Neuronal stem cell (in vitro differentiated cells): ENCODE measurements at regions not wholly inside any gene's neighbourhood (a gene's known extent, or its start where the extent isn't known, plus 50 kb on each side); places are given as distances from the start of the nearest gene placed in this dataset.
"Not testable (repeated sequence)": the region's sequence is repeated elsewhere in the genome, so short reads cannot be mapped to it uniquely, and the experiment has no call there.

ENCODE experiments used
- DNase-seq: peaks from one replicate; pipeline ENCODE4 v3.0.0-alpha.2; 2013; ENCODE audit warnings: low spot score
- H2AFZ ChIP-seq: one replicate; pipeline ENCODE4 v1.6.1; 2013; ENCODE audit warnings: mild to moderate bottlenecking, low read length, inconsistent platforms
- H2AK5ac ChIP-seq: 2 replicates; pipeline ENCODE4 v1.6.1; 2013; ENCODE audit warnings: low read depth, mild to moderate bottlenecking, inconsistent platforms, low read length, moderate library complexity, mixed read lengths
- H2BK120ac ChIP-seq: 2 replicates; pipeline ENCODE4 v1.6.1; 2013; ENCODE audit warnings: low read depth, mild to moderate bottlenecking, inconsistent platforms, low read length, moderate library complexity, mixed read lengths
- H2BK12ac ChIP-seq: one replicate; pipeline ENCODE4 v1.6.1; 2013; ENCODE audit warnings: low read length, inconsistent platforms
- H2BK15ac ChIP-seq: 2 replicates; pipeline ENCODE4 v1.6.1; 2013; ENCODE audit warnings: mild to moderate bottlenecking, low read length, inconsistent platforms, mixed read lengths
- H2BK5ac ChIP-seq: one replicate; pipeline ENCODE4 v1.6.1; 2013; ENCODE audit warnings: inconsistent platforms, mild to moderate bottlenecking, low read length, moderate library complexity
- H3K14ac ChIP-seq: one replicate; pipeline ENCODE4 v1.6.1; 2013; ENCODE audit warnings: low read length, inconsistent platforms
- H3K18ac ChIP-seq: 2 replicates; pipeline ENCODE4 v1.6.1; 2013; ENCODE audit warnings: low read length, inconsistent platforms
- H3K23ac ChIP-seq: 2 replicates; pipeline ENCODE4 v1.6.1; 2013; ENCODE audit warnings: low read depth, mild to moderate bottlenecking, mixed read lengths, low read length, inconsistent platforms; ENCODE audit not compliant: poor library complexity
- H3K27ac ChIP-seq: replicated peaks from 3 replicates; pipeline ENCODE4 v1.5.1; 2013; ENCODE audit warnings: low read length, inconsistent platforms
- H3K27me3 ChIP-seq, 3 experiments: 2 replicates each; pipeline ENCODE4 v1.6.1; 2013; ENCODE audit warnings: low read length in 3 of 3, mild to moderate bottlenecking in 2 of 3, inconsistent platforms in 1 of 3, low read depth in 1 of 3, mixed read lengths in 1 of 3, moderate library complexity in 1 of 3; ENCODE audit not compliant: control insufficient read depth in 3 of 3, insufficient read depth in 3 of 3
- H3K36me3 ChIP-seq, 2 donors: replicated peaks in 1 of 2; 2 replicates each; pipeline ENCODE4 v1.6.1; 2013; ENCODE audit warnings: low read length in 2 of 2; ENCODE audit not compliant: control insufficient read depth in 2 of 2, insufficient read depth in 2 of 2
- H3K4ac ChIP-seq: 2 replicates; pipeline ENCODE4 v1.6.1; 2013; ENCODE audit warnings: inconsistent platforms, mild to moderate bottlenecking, low read length, moderate library complexity
- H3K4me1 ChIP-seq, 2 donors: 1 replicate in 1 of 2; 2 replicates in 1 of 2; pipeline ENCODE4 v1.6.1; 2013; ENCODE audit warnings: low read length in 2 of 2, low read depth in 1 of 2; ENCODE audit not compliant: control insufficient read depth in 2 of 2, insufficient read depth in 1 of 2
- H3K4me2 ChIP-seq: one replicate; pipeline ENCODE4 v1.6.1; 2013; ENCODE audit warnings: mild to moderate bottlenecking, low read length, inconsistent platforms; ENCODE audit not compliant: insufficient read depth, poor library complexity, severe bottlenecking
- H3K4me3 ChIP-seq, 2 donors: 2 replicates each; pipeline ENCODE4 v1.5.1; 2013; ENCODE audit warnings: low read length in 2 of 2, mild to moderate bottlenecking in 2 of 2, inconsistent platforms in 1 of 2, moderate library complexity in 1 of 2
- H3K79me1 ChIP-seq: one replicate; pipeline ENCODE4 v1.6.1; 2013; ENCODE audit warnings: low read depth, mild to moderate bottlenecking, inconsistent platforms, low read length, moderate library complexity
- H3K9ac ChIP-seq: one replicate; pipeline ENCODE4 v1.6.1; 2013; ENCODE audit warnings: mild to moderate bottlenecking, low read depth, low read length, inconsistent platforms; ENCODE audit not compliant: poor library complexity
- H3K9me3 ChIP-seq, 2 donors: replicated peaks in 1 of 2; 2 replicates each; pipeline versions ENCODE3 to v1.6.1; 2013; ENCODE audit warnings: low read length in 2 of 2, mild to moderate bottlenecking in 2 of 2, inconsistent platforms in 1 of 2, low read depth in 1 of 2, mixed read lengths in 1 of 2, moderate library complexity in 1 of 2; ENCODE audit not compliant: control insufficient read depth in 2 of 2, insufficient read depth in 1 of 2
- H4K8ac ChIP-seq: one replicate; pipeline ENCODE4 v1.6.1; 2013; ENCODE audit warnings: low read depth, mild to moderate bottlenecking, inconsistent platforms, low read length, moderate library complexity
- H4K91ac ChIP-seq: one replicate; pipeline ENCODE4 v1.6.1; 2013; ENCODE audit warnings: low read length, low read depth, mild to moderate bottlenecking, inconsistent platforms; ENCODE audit not compliant: poor library complexity
- WGBS, 2 donors: extraction: QIAGEN DNeasy Blood & Tissue Kit; methylation state at CpG; one replicate each; pipeline ENCODE4 v1.1.7; 2013; ENCODE audit warnings: missing lambda C conversion rate in 2 of 2, mixed read lengths in 1 of 2; ENCODE audit not compliant: insufficient read length in 2 of 2, insufficient replicate concordance in 1 of 2; ENCODE audit errors: extremely low coverage in 2 of 2; 5-methylcytosine and 5-hydroxymethylcytosine counted together

DNA sequence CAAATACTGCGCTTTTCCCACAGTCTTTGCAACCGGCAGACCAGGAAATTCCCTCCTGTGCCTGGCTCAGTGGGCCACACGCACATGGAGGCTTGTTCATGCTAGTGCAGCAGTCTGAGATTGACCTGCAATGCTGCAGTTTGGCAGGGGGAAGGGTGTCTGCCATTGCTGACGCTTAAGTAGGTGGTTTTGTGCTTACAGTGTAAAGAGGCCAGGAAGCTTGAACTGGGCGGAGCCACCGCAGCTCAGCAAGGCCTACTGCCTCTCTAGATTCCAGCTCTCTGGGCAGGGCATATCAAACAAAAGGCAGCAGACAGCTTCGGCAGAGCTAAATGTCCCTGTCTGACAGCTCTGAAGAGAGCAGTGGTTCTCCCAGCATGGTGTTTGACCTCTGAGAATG is 390.5 kb upstream of the TECRL start:
- Histone ChIP-seq H3K36me3 (no peaks in the 10 kb centered on the region), H2AFZ (peak overlapping the region; percentile 76), H2BK15ac (no peak overlapping the region), H3K23ac (no peak overlapping the region), H3K4ac (no peak overlapping the region), H2BK12ac (no peak overlapping the region), H3K4me1 (peaks cover 0 to 3% of the 10 kb centered on the region in 2 donors), H3K18ac (peak overlapping the region; percentile 35), H2BK5ac (no peak overlapping the region), H3K27me3 (no peaks in the 10 kb centered on the region), H2AK5ac (no peak overlapping the region), H4K91ac (no peak overlapping the region), H3K14ac (no peak overlapping the region), H3K79me1 (no peaks in the 10 kb centered on the region), H3K4me3 (no peak overlapping the region), H3K27ac (no peak overlapping the region), H4K8ac (no peak overlapping the region), H3K9ac (no peak overlapping the region), H3K9me3 (no peaks in the 10 kb centered on the region), H3K4me2 (no peak overlapping the region), H2BK120ac (no peak overlapping the region)
- DNase-seq: no peak
- WGBS, 2 donors: no CpG with 5 or more reads among the region's 7 CpGs

GRCh38 chr4:64798828-64799227 is 389.6 kb upstream of the TECRL start:
- not testable (repeated sequence) for H2AK5ac ChIP-seq, H3K23ac ChIP-seq, H3K4me3 ChIP-seq, DNase-seq, H4K91ac ChIP-seq, H3K4me1 ChIP-seq, H2BK120ac ChIP-seq, H3K18ac ChIP-seq, H2AFZ ChIP-seq, H3K27me3 ChIP-seq, H3K36me3 ChIP-seq, H2BK5ac ChIP-seq, H2BK15ac ChIP-seq, H3K4me2 ChIP-seq, H3K9me3 ChIP-seq, H4K8ac ChIP-seq, H3K4ac ChIP-seq, H2BK12ac ChIP-seq, H3K27ac ChIP-seq, H3K79me1 ChIP-seq, H3K9ac ChIP-seq, H3K14ac ChIP-seq
- WGBS, 2 donors: no CpG with 5 or more reads among the region's 4 CpGs

DNA sequence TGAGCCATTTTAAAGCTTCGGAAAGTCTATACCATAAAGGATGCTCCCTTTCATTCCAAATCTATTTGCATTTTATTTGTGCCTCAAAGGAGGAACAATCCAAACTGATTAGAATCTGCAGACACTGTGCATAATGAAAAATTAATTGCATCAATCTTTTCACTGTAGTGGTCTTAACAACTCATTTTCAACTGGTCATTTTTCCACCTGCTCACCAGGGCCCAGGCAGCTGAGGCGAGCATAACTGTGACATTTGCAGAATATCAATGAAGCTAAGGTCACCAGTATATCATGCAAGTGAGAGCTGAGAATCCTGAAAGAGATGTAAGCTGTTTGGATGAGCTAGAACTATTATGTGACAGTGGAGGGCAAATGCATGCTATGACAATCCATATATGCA is 387.3 kb upstream of the TECRL start:
- Histone ChIP-seq H2BK120ac (no peak overlapping the region), H2AK5ac (no peak overlapping the region), H3K4ac (no peak overlapping the region), H2BK12ac (no peak overlapping the region), H3K4me1 (peaks cover 0 to 3% of the 10 kb centered on the region in 2 donors), H3K9ac (no peak overlapping the region), H2BK15ac (no peak overlapping the region), H2BK5ac (no peak overlapping the region), H3K4me2 (no peak overlapping the region), H3K79me1 (no peaks in the 10 kb centered on the region), H3K18ac (no peak overlapping the region), H3K27me3 (no peaks in the 10 kb centered on the region), H4K91ac (no peak overlapping the region), H4K8ac (no peak overlapping the region), H2AFZ (no peak overlapping the region), H3K23ac (no peak overlapping the region), H3K14ac (no peak overlapping the region), H3K27ac (no peak overlapping the region), H3K9me3 (no peaks in the 10 kb centered on the region), H3K36me3 (no peaks in the 10 kb centered on the region), H3K4me3 (no peak overlapping the region)
- no CpG with 5 or more reads among the region's 2 CpGs for WGBS, 2 donors
- no peak for DNase-seq

- Histone ChIP-seq H2BK12ac (no peak overlapping the region), H2AK5ac (no peak overlapping the region), H3K14ac (no peak overlapping the region), H3K4me2 (no peak overlapping the region), H3K4me1 (peaks cover 0 to 1% of the 10 kb centered on the region in 2 donors), H3K27ac (no peak overlapping the region), H2BK15ac (no peak overlapping the region), H2BK5ac (no peak overlapping the region), H3K27me3 (no peaks in the 10 kb centered on the region), H3K79me1 (no peaks in the 10 kb centered on the region), H3K36me3 (no peaks in the 10 kb centered on the region), H3K9me3 (no peaks in the 10 kb centered on the region), H3K4ac (no peak overlapping the region), H2AFZ (no peak overlapping the region), H2BK120ac (no peak overlapping the region), H4K8ac (no peak overlapping the region), H3K23ac (no peak overlapping the region), H3K4me3 (no peak overlapping the region), H3K18ac (no peak overlapping the region), H3K9ac (no peak overlapping the region), H4K91ac (no peak overlapping the region)
- no CpG with 5 or more reads among the region's 1 CpG for WGBS, 2 donors
- DNase-seq: no peak
These were observed 374.9 kb upstream of the TECRL start for GRCh38 chr4:64784125-64784524.
